Trophoblast cell (in vitro differentiated cells and primary cell): ENCODE measurements at regions not wholly inside any gene's neighbourhood (a gene's known extent, or its start where the extent isn't known, plus 50 kb on each side); places are given as distances from the start of the nearest gene placed in this dataset.

Experiments used
- DNase-seq, 2 donors: peaks; one replicate each; pipeline ENCODE4 v3.0.0-alpha.2; 2016
- H2AFZ ChIP-seq: 2 replicates; pipeline ENCODE4 v1.6.1; 2013; ENCODE audit warnings: low read length, moderate library complexity, mild to moderate bottlenecking; ENCODE audit not compliant: insufficient read depth, poor library complexity
- H2AK5ac ChIP-seq: 2 replicates; pipeline ENCODE4 v1.6.1; 2013; ENCODE audit warnings: mild to moderate bottlenecking, low read length
- H2BK120ac ChIP-seq: 2 replicates; pipeline ENCODE4 v1.6.1; 2013; ENCODE audit warnings: low read length, mild to moderate bottlenecking, moderate library complexity; ENCODE audit not compliant: insufficient read depth, poor library complexity
- H2BK12ac ChIP-seq: 2 replicates; pipeline ENCODE4 v1.6.1; 2013; ENCODE audit warnings: mild to moderate bottlenecking, low read length, moderate library complexity
- H2BK5ac ChIP-seq: 2 replicates; pipeline ENCODE4 v1.6.1; 2013; ENCODE audit warnings: low read length, low read depth, moderate library complexity, mild to moderate bottlenecking; ENCODE audit not compliant: poor library complexity
- H3K14ac ChIP-seq: 2 replicates; pipeline ENCODE4 v1.6.1; 2013; ENCODE audit warnings: mild to moderate bottlenecking, low read length
- H3K18ac ChIP-seq: 2 replicates; pipeline ENCODE4 v1.6.1; 2013; ENCODE audit warnings: mild to moderate bottlenecking, low read length
- H3K23ac ChIP-seq: 2 replicates; pipeline ENCODE4 v1.6.1; 2013; ENCODE audit warnings: low read length
- H3K27ac ChIP-seq: 2 replicates; pipeline ENCODE4 v1.5.1; 2013; ENCODE audit warnings: low read depth, mild to moderate bottlenecking, inconsistent platforms, low read length, moderate library complexity
- H3K27me3 ChIP-seq: 2 replicates; pipeline ENCODE4 v1.6.1; 2013; ENCODE audit warnings: inconsistent platforms, mild to moderate bottlenecking, low read length, moderate library complexity; ENCODE audit not compliant: insufficient read depth
- H3K36me3 ChIP-seq, 2 experiments: 1 replicate in 1 of 2; 2 replicates in 1 of 2; pipeline ENCODE4 v1.6.1; 2013; ENCODE audit warnings: low read length in 2 of 2, mild to moderate bottlenecking in 2 of 2, moderate library complexity in 1 of 2; ENCODE audit not compliant: insufficient read depth in 2 of 2, control insufficient read depth in 1 of 2
- H3K4ac ChIP-seq: 2 replicates; pipeline ENCODE4 v1.6.1; 2013; ENCODE audit warnings: low read depth, mild to moderate bottlenecking, low read length, moderate library complexity
- H3K4me1 ChIP-seq, 2 experiments: 1 replicate in 1 of 2; 2 replicates in 1 of 2; pipeline ENCODE4 v1.6.1; 2013; ENCODE audit warnings: low read length in 2 of 2, mild to moderate bottlenecking in 2 of 2, moderate library complexity in 1 of 2; ENCODE audit not compliant: insufficient read depth in 2 of 2, control insufficient read depth in 1 of 2
- H3K4me2 ChIP-seq: 2 replicates; pipeline ENCODE4 v1.6.1; 2013; ENCODE audit warnings: inconsistent platforms, mild to moderate bottlenecking, low read length, moderate library complexity
- H3K4me3 ChIP-seq: 2 replicates; pipeline ENCODE4 v1.5.1; 2013; ENCODE audit warnings: mild to moderate bottlenecking, low read depth, low read length, inconsistent platforms
- H3K79me1 ChIP-seq: one replicate; pipeline ENCODE4 v1.6.1; 2013; ENCODE audit warnings: low read length
- H3K79me2 ChIP-seq: 2 replicates; pipeline ENCODE4 v1.6.1; 2013; ENCODE audit warnings: low read length, mild to moderate bottlenecking; ENCODE audit not compliant: control insufficient read depth, insufficient read depth, poor library complexity
- H3K9ac ChIP-seq: 2 replicates; pipeline ENCODE4 v1.6.1; 2013; ENCODE audit warnings: mild to moderate bottlenecking, low read length
- H3K9me3 ChIP-seq: 2 replicates; pipeline ENCODE4 v1.6.1; 2013; ENCODE audit warnings: low read depth, mild to moderate bottlenecking, control low read depth, inconsistent platforms, low read length; ENCODE audit not compliant: insufficient read depth
- H4K12ac ChIP-seq: 2 replicates; pipeline ENCODE4 v1.6.1; 2013; ENCODE audit warnings: low read depth, mild to moderate bottlenecking, low read length, moderate library complexity
- H4K8ac ChIP-seq: 2 replicates; pipeline ENCODE4 v1.6.1; 2013; ENCODE audit warnings: low read depth, mild to moderate bottlenecking, low read length, moderate library complexity
- H4K91ac ChIP-seq: one replicate; pipeline ENCODE4 v1.6.1; 2013; ENCODE audit warnings: low read depth, mild to moderate bottlenecking, low read length, moderate library complexity
- WGBS: extraction: QIAGEN DNeasy Blood & Tissue Kit; methylation state at CpG from one replicate; pipeline ENCODE4 v1.1.7; 2013; ENCODE audit warnings: missing lambda C conversion rate; ENCODE audit not compliant: insufficient read length, insufficient coverage; ENCODE audit errors: extremely low coverage; 5-methylcytosine and 5-hydroxymethylcytosine counted together

GRCh38 chr10:128230401-128230800, 104.2 kb upstream of the MKI67 start:
- Histone ChIP-seq H2BK5ac (no peak overlapping the region), H2AK5ac (no peak overlapping the region), H4K8ac (no peak overlapping the region), H3K79me1 (no peaks in the 10 kb centered on the region), H3K23ac (no peak overlapping the region), H3K36me3 (no peaks in the 10 kb centered on the region), H2BK12ac (no peak overlapping the region), H3K18ac (no peak overlapping the region), H3K14ac (no peak overlapping the region), H3K27ac (no peak overlapping the region), H3K4me3 (no peak overlapping the region), H3K9me3 (peaks cover 4% of the 10 kb centered on the region), H2BK120ac (no peak overlapping the region), H3K4me2 (no peak overlapping the region), H4K91ac (no peak overlapping the region), H3K27me3 (no peaks in the 10 kb centered on the region), H3K4ac (no peak overlapping the region), H3K4me1 (no peaks in the 10 kb centered on the region), H3K9ac (no peak overlapping the region), H2AFZ (no peak overlapping the region), H3K79me2 (no peaks in the 10 kb centered on the region), H4K12ac (no peak overlapping the region)
- DNase-seq = no peak

- H3K14ac ChIP-seq = no peak overlapping the region
- H3K9ac ChIP-seq = no peak overlapping the region
- H3K4ac ChIP-seq = no peak overlapping the region
- no peak overlapping the region for H2BK12ac ChIP-seq
- H2BK5ac ChIP-seq = no peak overlapping the region
- H3K4me1 ChIP-seq = no peaks in the 10 kb centered on the region
- H2AFZ ChIP-seq = no peak overlapping the region
- no peak overlapping the region for H4K8ac ChIP-seq
- no peak overlapping the region for H3K27ac ChIP-seq
- peaks cover 8% of the 10 kb centered on the region for H3K9me3 ChIP-seq
- no peak overlapping the region for H3K18ac ChIP-seq
- no peak overlapping the region for H4K12ac ChIP-seq
- no peak for DNase-seq
- no peaks in the 10 kb centered on the region for H3K79me2 ChIP-seq
- no peaks in the 10 kb centered on the region for H3K27me3 ChIP-seq
- H3K23ac ChIP-seq = no peak overlapping the region
- no peaks in the 10 kb centered on the region for H3K36me3 ChIP-seq
- no peak overlapping the region for H2AK5ac ChIP-seq
- H3K4me3 ChIP-seq = no peak overlapping the region
- H2BK120ac ChIP-seq = no peak overlapping the region
- WGBS = no CpG with 5 or more reads among the region's 2 CpGs
- no peak overlapping the region for H4K91ac ChIP-seq
- no peak overlapping the region for H3K4me2 ChIP-seq
- H3K79me1 ChIP-seq = no peaks in the 10 kb centered on the region
Measured at GRCh38 chr10:128233422-128233821, 107.2 kb upstream of the MKI67 start.

- Histone ChIP-seq H3K79me2 (no peaks in the 10 kb centered on the region), H2AFZ (no peak overlapping the region), H3K4me3 (no peak overlapping the region), H2AK5ac (no peak overlapping the region), H3K9me3 (peaks cover 5% of the 10 kb centered on the region), H3K79me1 (no peaks in the 10 kb centered on the region), H2BK120ac (no peak overlapping the region), H2BK5ac (no peak overlapping the region), H3K4me1 (peaks cover 0 to 1% of the 10 kb centered on the region in 2 experiments), H3K27me3 (no peaks in the 10 kb centered on the region), H3K4me2 (no peak overlapping the region), H4K12ac (no peak overlapping the region), H2BK12ac (no peak overlapping the region), H3K23ac (no peak overlapping the region), H3K14ac (no peak overlapping the region), H3K36me3 (no peaks in the 10 kb centered on the region), H3K4ac (no peak overlapping the region), H3K18ac (no peak overlapping the region), H3K9ac (no peak overlapping the region), H3K27ac (no peak overlapping the region), H4K91ac (no peak overlapping the region), H4K8ac (no peak overlapping the region)
- DNase-seq = no peak
- no CpG with 5 or more reads among the region's 5 CpGs for WGBS
Measured at GRCh38 chr10:128237710-128238109, 111.5 kb upstream of the MKI67 start.

- Histone ChIP-seq H3K36me3 (no peaks in the 10 kb centered on the region), H2BK120ac (no peak overlapping the region), H3K4me3 (no peak overlapping the region), H2BK12ac (no peak overlapping the region), H3K79me2 (no peaks in the 10 kb centered on the region), H3K9ac (no peak overlapping the region), H3K4me1 (peaks cover 0 to 2% of the 10 kb centered on the region in 2 experiments), H3K9me3 (peaks cover 3% of the 10 kb centered on the region), H3K18ac (no peak overlapping the region), H4K12ac (no peak overlapping the region), H3K23ac (no peak overlapping the region), H3K4me2 (no peak overlapping the region), H4K91ac (no peak overlapping the region), H2AFZ (no peak overlapping the region), H3K4ac (no peak overlapping the region), H2AK5ac (no peak overlapping the region), H3K27me3 (no peaks in the 10 kb centered on the region), H3K79me1 (no peaks in the 10 kb centered on the region), H3K14ac (no peak overlapping the region), H4K8ac (no peak overlapping the region), H3K27ac (no peak overlapping the region), H2BK5ac (no peak overlapping the region)
- no CpG with 5 or more reads among the region's 7 CpGs for WGBS
- no peak for DNase-seq
Measured at GRCh38 chr10:128241023-128241422, 114.8 kb upstream of the MKI67 start.
